Osteocyte (in vitro differentiated cells): ENCODE measurements at regions not wholly inside any gene's neighbourhood (a gene's known extent, or its start where the extent isn't known, plus 50 kb on each side); places are given as distances from the start of the nearest gene placed in this dataset.

ENCODE experiments used
- DNase-seq: peaks from one replicate; pipeline ENCODE4 v3.0.0; 2021; ENCODE audit warnings: mixed read lengths; ENCODE audit not compliant: unreplicated experiment; ENCODE audit errors: extremely low spot score
- H3K27ac Mint-ChIP-seq: one replicate; pipeline ENCODE4 v1.8.0; 2021; ENCODE audit warnings: mild to moderate bottlenecking, mixed read lengths; ENCODE audit not compliant: unreplicated experiment
- H3K27me3 Mint-ChIP-seq: one replicate; pipeline ENCODE4 v1.8.0; 2021; ENCODE audit warnings: mixed read lengths; ENCODE audit not compliant: unreplicated experiment
- H3K36me3 Mint-ChIP-seq: one replicate; pipeline ENCODE4 v1.8.0; 2021; ENCODE audit warnings: mixed read lengths; ENCODE audit not compliant: unreplicated experiment
- H3K4me1 Mint-ChIP-seq: one replicate; pipeline ENCODE4 v1.8.0; 2021; ENCODE audit warnings: mixed read lengths; ENCODE audit not compliant: unreplicated experiment
- H3K4me3 Mint-ChIP-seq: one replicate; pipeline ENCODE4 v1.8.0; 2021; ENCODE audit warnings: mild to moderate bottlenecking, moderate library complexity, mixed read lengths; ENCODE audit not compliant: unreplicated experiment
- H3K9me3 Mint-ChIP-seq: one replicate; pipeline ENCODE4 v1.8.0; 2021; ENCODE audit warnings: mixed read lengths; ENCODE audit not compliant: unreplicated experiment
- CTCF ChIP-seq: fragments of 200-600 bp; sonication (generic); IDR thresholded peaks from 2 replicates; pipeline ENCODE4 v1.5.0; 2021; ENCODE audit warnings: antibody characterized with exemption, mild to moderate bottlenecking, moderate library complexity

DNA sequence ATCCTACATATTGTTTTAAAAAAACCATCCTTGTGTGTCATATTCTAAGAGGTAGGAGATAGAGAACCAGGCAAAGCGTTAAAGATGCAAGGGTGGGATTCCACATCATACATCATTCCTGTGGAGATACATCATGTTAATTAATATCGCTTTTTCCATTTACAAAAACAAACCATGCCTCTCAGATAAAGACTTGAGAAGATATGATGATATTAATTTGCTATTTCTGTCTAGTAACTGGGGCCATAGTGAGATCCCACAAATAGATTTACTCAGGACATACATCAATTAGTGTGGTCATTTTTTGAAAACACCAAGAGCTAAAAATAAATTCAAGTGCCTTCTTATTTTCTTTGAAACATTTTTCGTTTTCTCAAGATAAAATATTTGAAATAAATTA lies 165.4 kb upstream of the TARS1 start:
- no peaks in the 10 kb centered on the region for H3K9me3 Mint-ChIP-seq
- no peak for TF ChIP-seq CTCF
- H3K27me3 Mint-ChIP-seq = no peaks in the 10 kb centered on the region
- H3K4me3 Mint-ChIP-seq = no peak overlapping the region
- peaks cover 41% of the 10 kb centered on the region for H3K4me1 Mint-ChIP-seq
- no peaks in the 10 kb centered on the region for H3K36me3 Mint-ChIP-seq
- no peak for DNase-seq
- H3K27ac Mint-ChIP-seq = no peak overlapping the region

DNA sequence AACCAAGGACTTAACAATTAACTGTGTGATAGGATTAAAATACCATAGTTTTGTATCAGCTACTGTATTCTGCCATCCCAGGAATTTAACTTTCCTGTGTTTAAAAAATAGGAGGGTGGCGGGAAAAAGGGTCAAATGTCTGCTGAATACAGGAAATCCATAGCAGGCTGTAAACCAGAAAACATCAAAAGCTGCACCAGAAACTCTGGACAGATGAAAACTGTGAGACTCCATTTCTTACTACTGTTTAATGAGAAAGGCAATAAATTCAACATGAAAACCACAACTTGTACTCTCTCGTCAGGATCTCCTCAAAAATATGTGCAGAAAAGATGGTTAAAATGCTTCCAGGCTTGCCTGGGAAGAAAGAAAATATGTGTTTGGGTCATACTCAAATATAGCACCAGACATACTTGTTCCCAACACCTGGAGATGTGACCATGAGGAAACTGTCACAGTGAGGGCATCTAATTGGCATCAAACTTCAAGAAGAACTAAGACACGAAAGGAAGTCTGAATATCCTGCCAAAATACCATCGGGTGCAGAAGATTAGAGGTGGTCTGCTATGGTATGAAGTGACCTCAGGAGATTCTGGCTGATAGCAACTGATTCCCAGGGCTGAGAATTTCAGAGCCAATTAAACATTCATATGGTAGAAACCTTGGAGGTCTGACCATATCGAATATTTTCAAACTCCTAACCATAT lies 164.7 kb upstream of the TARS1 start:
- Mint-ChIP-seq H3K9me3 (no peaks in the 10 kb centered on the region), H3K36me3 (no peaks in the 10 kb centered on the region), H3K27ac (peak overlapping the region; percentile 73), H3K4me3 (no peak overlapping the region), H3K4me1 (peaks cover 39% of the 10 kb centered on the region), H3K27me3 (no peaks in the 10 kb centered on the region)
- TF ChIP-seq CTCF = no peak
- DNase-seq = no peak

GRCh38 chr5:33276628-33276950 lies 164.2 kb upstream of the TARS1 start:
- no peak for DNase-seq
- no peaks in the 10 kb centered on the region for H3K36me3 Mint-ChIP-seq
- no peak overlapping the region for H3K27ac Mint-ChIP-seq
- no peaks in the 10 kb centered on the region for H3K27me3 Mint-ChIP-seq
- no peaks in the 10 kb centered on the region for H3K9me3 Mint-ChIP-seq
- no peak for TF ChIP-seq CTCF
- no peak overlapping the region for H3K4me3 Mint-ChIP-seq
- peaks cover 40% of the 10 kb centered on the region for H3K4me1 Mint-ChIP-seq

- H3K36me3 Mint-ChIP-seq = no peaks in the 10 kb centered on the region
- H3K4me3 Mint-ChIP-seq = no peak overlapping the region
- no peaks in the 10 kb centered on the region for H3K9me3 Mint-ChIP-seq
- peaks cover 42% of the 10 kb centered on the region for H3K4me1 Mint-ChIP-seq
- H3K27me3 Mint-ChIP-seq = no peaks in the 10 kb centered on the region
- no peak overlapping the region for H3K27ac Mint-ChIP-seq
- TF ChIP-seq CTCF = no peak
- no peak for DNase-seq
Measured at GRCh38 chr5:33277061-33277650, 163.6 kb upstream of the TARS1 start.

DNA sequence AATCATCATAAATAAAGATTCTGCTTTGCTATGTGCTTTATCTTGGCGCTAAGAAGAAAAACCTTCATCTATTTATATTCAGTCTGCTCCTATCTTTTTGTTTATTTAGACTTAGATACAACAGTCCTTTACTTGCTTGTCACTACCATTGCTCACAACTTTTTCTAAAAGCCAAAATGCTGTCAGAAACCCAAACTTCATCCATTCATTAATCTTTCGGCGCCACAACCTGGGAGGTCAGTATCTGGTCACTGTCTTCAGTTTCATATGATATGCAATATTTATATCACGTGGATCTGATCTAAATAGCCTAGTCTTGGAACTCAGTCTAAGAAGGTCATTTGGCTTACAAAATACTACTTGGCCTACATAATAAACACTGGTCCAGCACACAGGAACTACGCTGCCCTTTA lies 159.3 kb upstream of the TARS1 start:
- no peak for DNase-seq
- no peak overlapping the region for H3K27ac Mint-ChIP-seq
- no peaks in the 10 kb centered on the region for H3K36me3 Mint-ChIP-seq
- no peaks in the 10 kb centered on the region for H3K9me3 Mint-ChIP-seq
- TF ChIP-seq CTCF = no peak
- no peak overlapping the region for H3K4me3 Mint-ChIP-seq
- no peaks in the 10 kb centered on the region for H3K27me3 Mint-ChIP-seq
- H3K4me1 Mint-ChIP-seq = peaks cover 39% of the 10 kb centered on the region
